Transverse colon (tissue), 4 donors: ENCODE measurements at regions not wholly inside any gene's neighbourhood (a gene's known extent, or its start where the extent isn't known, plus 50 kb on each side); places are given as distances from the start of the nearest gene placed in this dataset.

Experiments
- DNase-seq: peaks from one replicate; pipeline ENCODE4 v3.0.0-alpha.2; 2019
- H3K27ac ChIP-seq, 4 donors: fragments of 200-600 bp; sonication (generic); 2 replicates each; pipeline ENCODE4 v1.5.1; 2016 to 2018; ENCODE audit warnings: inconsistent platforms in 4 of 4
- H3K27me3 ChIP-seq: fragments of 200-600 bp; sonication (generic); 2 replicates; pipeline ENCODE4 v1.5.1; 2017; ENCODE audit warnings: inconsistent platforms
- H3K36me3 ChIP-seq, 4 donors: fragments of 200-600 bp; sonication (generic); 2 replicates each; pipeline ENCODE4 v1.5.1; 2017 to 2019; ENCODE audit warnings: inconsistent platforms in 4 of 4
- H3K4me1 ChIP-seq, 4 donors: fragments of 200-600 bp; sonication (generic); 2 replicates each; pipeline ENCODE4 v1.5.1; 2017 to 2020; ENCODE audit warnings: inconsistent platforms in 4 of 4
- H3K4me3 ChIP-seq, 4 donors: fragments of 200-600 bp; sonication (generic); 1 replicate in 1 of 4; 2 replicates in 3 of 4; pipeline versions ENCODE4 v1.5.1 to v1.6.1; 2017 to 2019; ENCODE audit warnings: inconsistent platforms in 4 of 4
- H3K9me3 ChIP-seq, 2 donors: fragments of 200-600 bp; sonication (generic); 2 replicates each; pipeline ENCODE4 v1.5.1; 2017 to 2019; ENCODE audit warnings: inconsistent platforms in 2 of 2
- EP300 ChIP-seq: sonication (generic); formaldehyde crosslinking; IDR thresholded peaks from one replicate; pipeline ENCODE4 v1.6.1; 2017; ENCODE audit warnings: antibody characterized with exemption, low read depth
- POLR2A ChIP-seq: fragments of 450-650 bp; IDR thresholded peaks from one replicate; pipeline ENCODE4 v1.6.1; 2016; ENCODE audit warnings: antibody characterized with exemption, mild to moderate bottlenecking, moderate library complexity
- POLR2AphosphoS5 ChIP-seq, 3 donors: sonication (generic); formaldehyde crosslinking; IDR thresholded peaks; one replicate each; pipeline ENCODE4 v1.6.1; 2016; ENCODE audit warnings: antibody characterized with exemption in 3 of 3
- WGBS, 2 donors: methylation state at CpG; one replicate each; pipeline ENCODE4 v1.1.5; 2018; ENCODE audit warnings: low coverage in 1 of 2; 5-methylcytosine and 5-hydroxymethylcytosine counted together
- in situ Hi-C, 4 donors: fragments of 200-750 bp; cut with MboI; loops; one replicate each; pipeline versions ENCODE4 v1.15.0 to v1.15.1; 2017; ENCODE audit warnings: low sequenced_read_pairs in 3 of 4, low pct_ligation_motif_present in 1 of 4, low pct_unique_long_range_greater_than_20kb in 1 of 4
- intact Hi-C: fragments of 100-400 bp; cut with DNase I; formaldehyde crosslinking; loops from one replicate; pipeline ENCODE4 v1.15.1; 2023; ENCODE audit warnings: low total_unique reads
- TF ChIP-seq, protein P1 (sequence below), 5 experiments: fragments of 200-600 bp in 3 of 5; fragments of 450-650 bp in 2 of 5; sonication (generic) in 3 of 5; IDR thresholded peaks; 1 replicate in 2 of 5; 2 replicates in 3 of 5; pipeline ENCODE4 v1.5.1; 2016 to 2017; ENCODE audit warnings: antibody characterized with exemption in 5 of 5, inconsistent platforms in 3 of 5, mild to moderate bottlenecking in 2 of 5, moderate library complexity in 1 of 5

DNA sequence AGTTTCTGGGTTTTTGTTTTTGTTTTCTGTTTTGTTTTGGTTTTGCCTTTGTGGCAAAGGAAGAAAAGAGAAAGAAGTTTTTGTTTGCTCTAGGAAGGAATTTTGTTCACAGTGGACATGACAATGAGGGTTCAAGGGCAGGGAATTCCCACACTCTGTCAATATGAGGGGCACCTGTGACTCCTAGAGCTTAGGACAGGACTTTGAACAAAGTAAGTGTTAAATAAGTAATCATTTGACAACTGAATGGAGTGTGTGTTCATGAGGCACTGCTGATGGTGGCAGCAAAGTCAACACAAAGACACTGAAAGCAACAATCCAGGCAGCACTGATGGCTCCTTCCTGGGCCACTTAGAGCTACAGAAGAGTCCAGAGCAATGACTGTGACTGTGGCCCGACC lies 1381.1 kb upstream of the LRRTM3 start:
- Histone ChIP-seq H3K36me3 (no peaks in the 10 kb centered on the region), H3K27ac (no peak overlapping the region), H3K9me3 (no peaks in the 10 kb centered on the region), H3K27me3 (no peaks in the 10 kb centered on the region), H3K4me1 (no peaks in the 10 kb centered on the region), H3K4me3 (no peak overlapping the region)
- no peak for TF ChIP-seq EP300
- TF ChIP-seq, protein P1, sequence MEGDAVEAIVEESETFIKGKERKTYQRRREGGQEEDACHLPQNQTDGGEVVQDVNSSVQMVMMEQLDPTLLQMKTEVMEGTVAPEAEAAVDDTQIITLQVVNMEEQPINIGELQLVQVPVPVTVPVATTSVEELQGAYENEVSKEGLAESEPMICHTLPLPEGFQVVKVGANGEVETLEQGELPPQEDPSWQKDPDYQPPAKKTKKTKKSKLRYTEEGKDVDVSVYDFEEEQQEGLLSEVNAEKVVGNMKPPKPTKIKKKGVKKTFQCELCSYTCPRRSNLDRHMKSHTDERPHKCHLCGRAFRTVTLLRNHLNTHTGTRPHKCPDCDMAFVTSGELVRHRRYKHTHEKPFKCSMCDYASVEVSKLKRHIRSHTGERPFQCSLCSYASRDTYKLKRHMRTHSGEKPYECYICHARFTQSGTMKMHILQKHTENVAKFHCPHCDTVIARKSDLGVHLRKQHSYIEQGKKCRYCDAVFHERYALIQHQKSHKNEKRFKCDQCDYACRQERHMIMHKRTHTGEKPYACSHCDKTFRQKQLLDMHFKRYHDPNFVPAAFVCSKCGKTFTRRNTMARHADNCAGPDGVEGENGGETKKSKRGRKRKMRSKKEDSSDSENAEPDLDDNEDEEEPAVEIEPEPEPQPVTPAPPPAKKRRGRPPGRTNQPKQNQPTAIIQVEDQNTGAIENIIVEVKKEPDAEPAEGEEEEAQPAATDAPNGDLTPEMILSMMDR (IDR thresholded peaks at IDR 0.05), result no peak
- no peak for TF ChIP-seq POLR2A
- DNase-seq, result no peak
- intact Hi-C loops, result no loop called here
- WGBS, 2 donors, result 79 to 100% methylated on average over 1 of the region's 1 CpG
- in situ Hi-C loops, result no loop called here

- no peak for DNase-seq
- Histone ChIP-seq H3K9me3 (no peaks in the 10 kb centered on the region), H3K4me1 (no peaks in the 10 kb centered on the region), H3K4me3 (no peak overlapping the region), H3K27ac (no peak overlapping the region), H3K27me3 (no peaks in the 10 kb centered on the region), H3K36me3 (no peaks in the 10 kb centered on the region)
- in situ Hi-C loops, result no loop called here
- 57 to 71% methylated on average over 3 of the region's 3 CpGs for WGBS, 2 donors
- TF ChIP-seq POLR2AphosphoS5 (IDR thresholded peaks at IDR 0.05) (no peak), EP300 (no peak), POLR2A (no peak)
- TF ChIP-seq, protein P1 (IDR thresholded peaks at IDR 0.05), result no peak
- intact Hi-C loops, result no loop called here
These were observed 1377.8 kb upstream of the LRRTM3 start for GRCh38 chr10:65548001-65548400.

GRCh38 chr10:65550761-65551160 lies 1375.1 kb upstream of the LRRTM3 start:
- WGBS, 2 donors, result 81 to 82% methylated on average over 4 of the region's 4 CpGs
- TF ChIP-seq POLR2A (no peak), POLR2AphosphoS5 (IDR thresholded peaks at IDR 0.05) (no peak), EP300 (no peak)
- TF ChIP-seq, protein P1 (IDR thresholded peaks at IDR 0.05), result no peak
- H3K27me3 ChIP-seq, result no peaks in the 10 kb centered on the region
- H3K36me3 ChIP-seq, result no peaks in the 10 kb centered on the region
- H3K9me3 ChIP-seq, result no peaks in the 10 kb centered on the region
- DNase-seq, result no peak
- in situ Hi-C loops (no loop called here), intact Hi-C loops (no loop called here)
- H3K27ac ChIP-seq, result no peak overlapping the region
- no peaks in the 10 kb centered on the region for H3K4me1 ChIP-seq
- H3K4me3 ChIP-seq, result no peak overlapping the region

DNA sequence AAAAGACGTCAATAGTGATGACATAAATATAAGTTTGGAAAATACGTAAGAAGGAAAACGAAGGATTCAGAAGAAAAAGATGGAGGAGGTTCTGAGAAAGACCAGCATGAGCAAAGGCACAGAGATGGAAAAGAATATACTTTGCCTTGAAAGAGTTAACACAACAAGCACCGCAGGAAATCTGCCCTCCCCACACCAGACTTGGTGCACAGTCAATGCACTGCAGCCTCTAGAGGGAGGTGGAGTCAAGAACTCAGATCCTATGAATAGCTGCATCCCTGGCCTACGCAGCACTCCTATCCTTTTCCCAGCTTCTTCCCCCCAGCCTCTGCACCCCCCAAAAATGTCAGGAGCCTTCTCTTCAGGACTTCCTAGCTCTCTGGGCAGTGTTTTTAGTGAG lies 1370.6 kb upstream of the LRRTM3 start:
- Histone ChIP-seq H3K27me3 (no peaks in the 10 kb centered on the region), H3K4me3 (no peak overlapping the region), H3K4me1 (no peaks in the 10 kb centered on the region), H3K36me3 (no peaks in the 10 kb centered on the region), H3K9me3 (no peaks in the 10 kb centered on the region), H3K27ac (no peak overlapping the region)
- in situ Hi-C loops (no loop called here), intact Hi-C loops (no loop called here)
- 81 to 94% methylated on average over 4 to 5 of the region's 5 CpGs for WGBS, 2 donors
- no peak for TF ChIP-seq POLR2A
- TF ChIP-seq, protein P1 (IDR thresholded peaks at IDR 0.05), result no peak
- TF ChIP-seq POLR2AphosphoS5 (IDR thresholded peaks at IDR 0.05), result no peak
- TF ChIP-seq EP300, result no peak
- no peak for DNase-seq
